HG03521 (cell line): ENCODE measurements at regions not wholly inside any gene's neighbourhood (a gene's known extent, or its start where the extent isn't known, plus 50 kb on each side); places are given as distances from the start of the nearest gene placed in this dataset.

Source experiments
- ATAC-seq: cut with Tn5 transposase; IDR thresholded peaks from one replicate; pipeline ENCODE4 v1.9.1; 2021; ENCODE audit warnings: mild to moderate bottlenecking, moderate library complexity; ENCODE audit not compliant: unreplicated experiment

DNA sequence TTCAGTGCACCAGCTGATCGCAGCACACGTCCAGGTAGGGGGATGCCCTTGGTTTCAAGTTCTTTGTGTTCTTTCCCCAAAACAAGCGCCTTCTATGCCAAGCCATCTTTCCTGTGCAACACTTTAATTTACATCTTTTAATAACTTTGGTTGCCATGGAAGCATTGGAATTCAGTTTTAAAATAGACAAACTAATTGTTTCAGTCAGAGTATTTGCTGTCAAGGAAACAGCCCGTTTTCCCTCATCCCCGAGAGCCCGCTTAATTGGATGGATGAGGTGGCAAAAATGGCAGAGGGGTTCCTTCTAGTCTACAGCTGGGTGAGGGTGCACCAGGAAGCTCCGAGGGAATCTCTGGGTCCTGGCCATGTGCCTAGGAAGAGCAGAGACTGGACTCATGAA, 793.7 kb upstream of the EEF2KMT start:
- no peak for ATAC-seq

- no peak for ATAC-seq
Measured at GRCh38 chr16:5885521-5885920, 787.9 kb upstream of the EEF2KMT start.

DNA sequence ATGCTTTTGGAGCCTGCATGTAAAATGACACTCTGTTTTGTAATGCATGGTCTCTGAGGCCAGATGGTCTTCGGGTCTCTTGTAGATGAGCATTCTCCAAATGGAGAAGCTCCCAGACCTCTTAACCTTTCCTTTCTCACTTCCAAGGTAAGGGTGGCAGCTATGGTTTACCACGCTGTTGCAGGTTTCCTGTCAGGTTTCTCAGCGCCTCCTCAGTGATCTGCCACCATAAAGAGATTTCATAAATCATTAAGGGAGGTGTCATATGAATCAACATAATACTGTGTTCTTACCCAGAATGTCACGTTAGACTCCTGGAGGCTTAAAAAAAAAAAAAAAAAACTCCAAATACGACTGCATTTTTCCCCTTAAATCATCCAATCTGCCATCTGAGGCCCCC, 787.4 kb upstream of the EEF2KMT start:
- no peak for ATAC-seq

DNA sequence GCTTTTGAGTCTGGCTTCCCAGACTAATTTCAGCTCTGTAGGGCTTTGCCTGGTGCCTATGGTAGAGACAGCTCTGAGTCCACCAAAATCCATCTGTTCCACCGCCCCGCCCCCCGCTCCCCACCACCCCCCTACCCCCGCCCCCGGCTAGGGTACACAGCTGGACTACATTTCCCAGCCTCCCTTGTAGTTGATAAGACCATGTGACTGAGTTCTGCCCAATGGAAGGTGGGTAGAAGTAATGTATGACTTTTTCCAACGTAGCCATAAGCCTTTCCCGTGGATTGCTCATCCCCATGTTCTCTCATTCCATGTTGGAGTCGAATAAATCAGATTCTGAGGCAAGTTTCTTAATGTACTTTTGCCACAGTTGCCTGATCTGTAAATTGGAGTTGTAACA, 786.7 kb upstream of the EEF2KMT start:
- no peak for ATAC-seq

- ATAC-seq, result no peak
Measured at GRCh38 chr16:5882087-5882640, 784.6 kb upstream of the EEF2KMT start.

DNA sequence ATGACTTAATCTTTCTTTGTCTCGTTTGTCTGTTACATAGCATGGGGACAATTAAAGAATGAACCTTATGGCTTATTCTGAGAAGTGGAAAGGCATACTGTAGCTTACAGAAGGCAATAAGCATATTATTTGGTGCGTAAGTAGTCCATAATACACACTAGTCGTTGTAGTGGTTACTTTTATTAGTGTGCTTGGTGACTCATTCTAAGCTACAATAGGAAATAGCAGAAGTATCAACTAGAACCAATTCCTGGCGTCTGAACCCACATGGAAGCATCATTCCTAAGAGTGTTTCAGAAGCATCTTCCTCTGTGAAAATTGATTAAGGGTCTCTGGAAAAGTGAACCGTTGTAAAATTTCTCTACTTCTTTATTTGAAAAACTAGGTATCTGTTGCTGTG, 777.8 kb upstream of the EEF2KMT start:
- ATAC-seq, result no peak

- no peak for ATAC-seq
Measured at GRCh38 chr16:5874899-5875298, 777.3 kb upstream of the EEF2KMT start.

DNA sequence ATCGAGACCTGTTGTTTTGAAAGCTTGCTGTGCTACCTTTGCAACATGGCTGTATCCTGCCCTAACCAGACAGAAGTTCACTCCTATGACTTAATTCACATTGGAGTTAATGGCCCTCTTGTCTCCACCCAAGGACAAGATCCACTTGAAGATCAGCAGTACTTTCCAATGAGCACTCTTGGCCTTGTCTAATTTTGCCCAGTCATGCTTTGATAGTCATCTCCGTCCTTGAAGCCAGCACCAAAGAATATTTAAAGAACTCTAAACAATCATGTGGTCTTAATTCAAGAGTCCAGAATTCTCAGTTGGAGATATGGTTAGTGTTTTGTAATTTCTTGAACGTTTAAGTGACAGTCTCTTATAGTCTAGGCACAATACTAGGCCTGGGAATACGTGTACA, 775.6 kb upstream of the EEF2KMT start:
- ATAC-seq, result no peak

GRCh38 chr16:5870886-5871691, 773.5 kb upstream of the EEF2KMT start:
- no peak for ATAC-seq

GRCh38 chr16:5867250-5867649, 769.7 kb upstream of the EEF2KMT start:
- ATAC-seq, result no peak

DNA sequence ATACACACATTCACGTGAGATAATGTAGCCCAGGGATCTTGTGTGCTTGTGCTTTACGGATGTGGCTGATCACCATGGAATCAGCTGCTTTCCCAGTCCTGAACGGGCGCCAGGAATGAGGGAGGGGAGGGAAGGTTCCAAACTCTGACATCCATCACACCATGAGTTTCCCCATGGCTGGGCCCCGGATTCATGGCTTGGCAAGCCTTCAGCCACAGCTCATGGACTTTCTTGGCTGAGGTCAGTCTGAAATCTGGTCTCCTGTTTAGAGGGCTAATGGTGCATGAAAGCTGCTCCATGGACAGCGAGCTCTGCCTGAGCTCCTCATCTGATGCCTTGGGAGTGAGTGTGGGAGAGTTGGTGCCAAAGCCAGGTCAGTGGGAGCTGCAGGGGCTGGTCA, 767.6 kb upstream of the EEF2KMT start:
- no peak for ATAC-seq

- ATAC-seq, result no peak
Measured at GRCh38 chr16:5863071-5863606, 765.5 kb upstream of the EEF2KMT start.

DNA sequence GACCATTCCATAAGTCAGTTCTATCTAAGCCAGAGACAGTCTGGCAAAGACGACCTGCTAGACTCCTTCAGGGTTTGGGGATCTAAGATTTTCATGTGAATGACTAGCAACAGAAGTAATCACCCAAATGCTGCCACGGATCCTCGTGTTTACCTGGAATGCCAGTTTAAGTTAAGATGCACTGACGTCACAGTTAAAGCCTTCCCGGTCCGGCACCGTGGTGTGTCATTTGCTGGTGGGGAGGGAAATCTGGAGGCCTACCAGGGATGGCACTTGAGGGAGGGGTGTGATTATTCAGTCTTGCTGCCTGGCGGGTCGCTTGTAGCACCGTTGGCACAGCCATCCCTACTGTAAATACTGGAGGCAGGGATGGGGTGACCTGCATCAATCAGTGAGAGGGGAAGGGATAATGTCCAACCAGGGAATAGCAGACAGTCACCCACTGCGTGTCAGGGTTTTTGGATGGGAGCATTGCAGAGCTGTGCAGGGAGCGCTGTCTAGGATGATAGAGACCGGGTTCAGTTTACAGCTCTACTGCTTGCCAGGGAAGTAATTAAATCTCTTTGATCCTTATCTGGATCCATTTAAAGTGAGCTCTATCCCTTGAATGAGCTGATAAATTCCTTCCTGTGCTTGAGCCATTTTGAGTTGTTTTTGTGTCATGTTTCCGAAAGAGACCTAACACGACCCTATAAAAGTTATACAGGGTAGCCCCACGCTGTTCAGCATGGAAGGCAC, 764.7 kb upstream of the EEF2KMT start:
- no peak for ATAC-seq

GRCh38 chr16:5861241-5861640, 763.6 kb upstream of the EEF2KMT start:
- no peak for ATAC-seq

GRCh38 chr16:5858180-5858579, 760.6 kb upstream of the EEF2KMT start:
- no peak for ATAC-seq

- no peak for ATAC-seq
Measured at GRCh38 chr16:5854027-5854426, 756.4 kb upstream of the EEF2KMT start.

DNA sequence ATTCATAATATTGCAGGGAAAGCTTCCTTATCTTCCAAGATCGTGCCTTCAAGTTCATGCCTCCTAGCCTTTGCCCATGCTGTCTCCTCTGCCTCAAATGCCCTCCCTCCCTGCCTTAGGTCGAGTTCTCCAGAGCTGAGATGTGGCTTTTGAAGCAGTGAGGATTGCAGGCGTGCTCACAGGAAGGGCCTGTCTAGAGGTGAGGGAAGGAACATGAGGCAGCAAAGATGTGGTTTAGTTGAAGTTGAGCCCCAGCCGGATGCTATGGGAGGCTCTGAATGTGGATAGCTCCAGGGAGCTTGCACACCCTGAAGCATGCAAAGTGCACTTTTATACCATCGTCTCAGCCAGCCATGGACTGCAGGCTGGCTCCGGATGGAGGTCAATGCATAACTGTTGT, 754.6 kb upstream of the EEF2KMT start:
- no peak for ATAC-seq

DNA sequence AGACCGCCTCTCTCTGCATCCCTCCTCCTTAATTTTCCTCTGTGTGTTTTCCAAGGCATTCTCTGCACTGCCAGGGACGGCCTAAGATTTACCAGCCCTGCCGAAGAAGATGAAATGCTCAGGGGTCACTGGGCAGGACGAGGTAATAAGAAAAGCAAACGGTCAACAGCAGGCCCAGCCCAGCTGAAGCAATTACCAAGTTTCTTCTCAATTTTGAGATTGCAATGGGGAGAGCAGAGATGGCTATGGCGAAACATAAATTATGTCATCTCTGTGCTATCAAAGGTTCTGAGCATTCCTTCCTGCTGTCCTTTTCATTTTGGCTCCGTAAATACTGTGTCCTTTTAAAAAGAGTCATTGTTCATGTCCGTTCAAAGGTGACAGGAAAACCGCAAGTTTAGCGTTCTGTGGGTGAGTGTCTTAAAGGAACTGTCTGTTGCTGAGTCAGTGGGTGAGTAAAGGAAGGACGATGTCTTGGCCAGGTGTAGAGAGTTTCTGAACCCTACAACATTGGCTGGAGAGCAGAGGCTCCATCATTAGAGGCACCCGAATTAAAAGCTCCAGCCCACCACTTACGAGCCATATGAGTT, 753.9 kb upstream of the EEF2KMT start:
- ATAC-seq, result no peak

DNA sequence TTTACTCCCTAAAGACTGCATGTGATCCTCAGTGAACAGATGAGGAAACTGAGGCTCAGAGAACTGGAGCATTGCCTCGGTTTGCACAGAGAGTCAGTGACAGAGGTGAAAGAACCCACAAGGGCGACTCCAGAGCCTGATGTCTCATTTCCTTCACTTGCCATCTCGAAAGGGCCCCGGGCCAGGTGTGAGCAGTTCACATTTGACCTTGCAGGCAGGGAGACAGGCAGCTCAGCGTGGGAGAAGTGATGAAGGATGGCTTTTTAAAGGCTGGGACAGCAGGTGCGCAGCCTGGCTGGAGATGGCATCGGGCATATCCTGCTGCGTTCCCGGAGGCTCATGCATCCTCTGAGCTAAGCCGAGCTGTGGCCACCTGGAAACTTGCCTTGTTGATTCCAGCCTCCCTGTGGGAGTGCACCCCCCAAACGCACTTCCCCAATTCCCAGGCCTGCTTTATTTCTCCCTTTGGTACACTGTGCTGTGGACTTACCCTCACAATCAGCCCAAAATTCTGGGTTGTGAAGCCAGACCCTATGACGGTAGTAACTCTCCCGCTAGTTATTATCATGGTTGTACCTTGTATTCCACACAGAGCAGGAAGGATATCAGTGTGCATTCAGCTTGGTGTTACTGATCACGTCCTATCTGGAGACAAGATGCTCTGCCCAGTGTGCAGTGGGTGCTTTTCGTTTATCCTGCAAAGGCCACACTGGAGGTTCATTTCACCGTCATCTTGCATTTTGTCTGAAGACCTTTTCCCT, 753.2 kb upstream of the EEF2KMT start:
- ATAC-seq, result no peak

- no peak for ATAC-seq
Measured at GRCh38 chr16:5845046-5845445, 747.5 kb upstream of the EEF2KMT start.

DNA sequence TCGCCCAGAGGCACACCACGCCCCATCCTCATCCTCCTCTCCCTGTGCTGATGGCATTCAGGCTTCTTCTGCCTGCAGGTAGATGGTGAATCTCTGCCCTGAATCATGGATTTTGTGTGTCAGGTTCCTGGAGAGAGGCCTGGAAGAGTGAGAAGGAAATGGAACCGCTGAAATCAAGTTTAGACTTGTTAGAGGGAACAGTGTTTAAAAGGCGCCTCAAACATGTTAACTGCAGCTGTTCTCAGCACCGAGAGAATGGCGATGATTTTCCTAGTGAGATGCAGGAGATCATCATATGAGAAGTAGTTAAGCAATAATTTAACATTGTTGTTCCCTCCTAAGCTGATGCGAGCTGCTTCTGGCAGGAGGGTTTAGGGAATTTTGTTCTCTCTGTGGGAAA, 744.4 kb upstream of the EEF2KMT start:
- ATAC-seq, result no peak
